ENCODE measurements at regions not wholly inside any gene's neighbourhood (a gene's known extent, or its start where the extent isn't known, plus 50 kb on each side); places are given as distances from the start of the nearest gene placed in this dataset.

- no peak overlapping the region for H3K4me2 ChIP-seq (ENCODE audit: low read length)
Observed at GRCh38 chr2:194616334-194616733, 1040.7 kb upstream of the SLC39A10 start.

GRCh38 chr2:194610297-194610696 is 1046.7 kb upstream of the SLC39A10 start:
- Histone ChIP-seq H3K9me2 (replicated peaks; ENCODE audit: low read length) (no peaks in the 10 kb centered on the region), H3K36me3 (ENCODE audit: low read depth, low read length) (no peaks in the 10 kb centered on the region), H3F3A (ENCODE audit: low read length, unreplicated experiment) (no peaks in the 10 kb centered on the region), H2AFZ (ENCODE audit: low read length) (no peak overlapping the region), H3K9ac (ENCODE audit: low read length) (no peak overlapping the region), H3K27me3 (ENCODE audit: low read length) (no peaks in the 10 kb centered on the region), H3K9me3 (ENCODE audit: low read length) (peaks cover 15% of the 10 kb centered on the region), H3K79me2 (ENCODE audit: low read length) (no peaks in the 10 kb centered on the region), H4K20me1 (ENCODE audit: low read length) (no peaks in the 10 kb centered on the region), H3K27ac (ENCODE audit: low read length) (no peak overlapping the region), H3K4me1 (ENCODE audit: insufficient read depth, low read length) (no peaks in the 10 kb centered on the region), H3K4me3 (ENCODE audit: low read length) (no peak overlapping the region), H3K4me2 (ENCODE audit: low read length) (no peak overlapping the region)
- ATAC-seq (no peak), DNase-seq (no peak)
- ChIA-PET CTCF (no interaction called here), POLR2A (ENCODE audit: unreplicated experiment) (no interaction called here)
- intact Hi-C loops (cut with micrococcal nuclease), result no loop called here
- no TSS peak for BruUV-seq (replicated peaks)
- TF ChIP-seq EZH2phosphoT487 (IDR thresholded peaks at IDR 0.05; ENCODE audit: borderline replicate concordance, low read length) (no peak), EZH2 (IDR thresholded peaks at IDR 0.05; ENCODE audit: low read length, unreplicated experiment) (no peak), CTCF (conservative IDR thresholded peaks at IDR 0.05; ENCODE audit: low read depth, low read length) (no peak)

More at GRCh38 chr2:194616334-194616733, 1040.7 kb upstream of the SLC39A10 start:
- no peaks in the 10 kb centered on the region for H3K9me2 ChIP-seq (replicated peaks; ENCODE audit: low read length)
- no peaks in the 10 kb centered on the region for H4K20me1 ChIP-seq (ENCODE audit: low read length)
- no peak for TF ChIP-seq EZH2phosphoT487 (IDR thresholded peaks at IDR 0.05; ENCODE audit: borderline replicate concordance, low read length)
- TF ChIP-seq CTCF (conservative IDR thresholded peaks at IDR 0.05; ENCODE audit: low read depth, low read length), result no peak
- TF ChIP-seq EZH2 (IDR thresholded peaks at IDR 0.05; ENCODE audit: low read length, unreplicated experiment), result no peak
- H3K9ac ChIP-seq (ENCODE audit: low read length), result no peak overlapping the region
- H3K79me2 ChIP-seq (ENCODE audit: low read length), result no peaks in the 10 kb centered on the region
- BruUV-seq (replicated peaks), result no TSS peak
- H3K27ac ChIP-seq (ENCODE audit: low read length), result no peak overlapping the region
- intact Hi-C loops (cut with micrococcal nuclease), result loop anchor here (5.0 kb wide), 1 partner anchor 201 kb away; no protein-coding TSS in a partner anchor
- no peak overlapping the region for H3K4me3 ChIP-seq (ENCODE audit: low read length)
- no peak for ATAC-seq
- H3K36me3 ChIP-seq (ENCODE audit: low read depth, low read length), result no peaks in the 10 kb centered on the region
- no peak for DNase-seq
- ChIA-PET CTCF (no interaction called here), POLR2A (ENCODE audit: unreplicated experiment) (no interaction called here)
- no peaks in the 10 kb centered on the region for H3K4me1 ChIP-seq (ENCODE audit: insufficient read depth, low read length)
- no peaks in the 10 kb centered on the region for H3F3A ChIP-seq (ENCODE audit: low read length, unreplicated experiment)
- H3K9me3 ChIP-seq (ENCODE audit: low read length), result peaks cover 6% of the 10 kb centered on the region; the same call in 1 of the 2 replicates
- H2AFZ ChIP-seq (ENCODE audit: low read length), result no peak overlapping the region
- no peaks in the 10 kb centered on the region for H3K27me3 ChIP-seq (ENCODE audit: low read length)

- BruUV-seq (replicated peaks), result no TSS peak
- TF ChIP-seq EZH2 (IDR thresholded peaks at IDR 0.05; ENCODE audit: low read length, unreplicated experiment) (no peak), EZH2phosphoT487 (IDR thresholded peaks at IDR 0.05; ENCODE audit: borderline replicate concordance, low read length) (no peak), CTCF (conservative IDR thresholded peaks at IDR 0.05; ENCODE audit: low read depth, low read length) (no peak)
- Histone ChIP-seq H3F3A (ENCODE audit: low read length, unreplicated experiment) (no peaks in the 10 kb centered on the region), H3K27ac (ENCODE audit: low read length) (no peak overlapping the region), H3K4me1 (ENCODE audit: insufficient read depth, low read length) (no peaks in the 10 kb centered on the region), H4K20me1 (ENCODE audit: low read length) (no peaks in the 10 kb centered on the region), H3K4me3 (ENCODE audit: low read length) (no peak overlapping the region), H3K4me2 (ENCODE audit: low read length) (no peak overlapping the region), H3K79me2 (ENCODE audit: low read length) (no peaks in the 10 kb centered on the region), H3K9ac (ENCODE audit: low read length) (no peak overlapping the region), H3K36me3 (ENCODE audit: low read depth, low read length) (no peaks in the 10 kb centered on the region), H3K9me2 (replicated peaks; ENCODE audit: low read length) (no peaks in the 10 kb centered on the region), H2AFZ (ENCODE audit: low read length) (no peak overlapping the region), H3K27me3 (ENCODE audit: low read length) (no peaks in the 10 kb centered on the region), H3K9me3 (ENCODE audit: low read length) (0 out of 2 replicates have a peak, but pooled peaks cover 4% of the 10 kb centered on the region)
- no peak for DNase-seq
- intact Hi-C loops (cut with micrococcal nuclease), result no loop called here
- POLR2A ChIA-PET (ENCODE audit: unreplicated experiment), result no interaction called here
- no peak for ATAC-seq
- CTCF ChIA-PET, result no interaction called here
Observed at GRCh38 chr2:194603429-194603828, 1053.6 kb upstream of the SLC39A10 start.
